CD4-positive, alpha-beta T cell (primary cell): ENCODE measurements at regions not wholly inside any gene's neighbourhood (a gene's known extent, or its start where the extent isn't known, plus 50 kb on each side); places are given as distances from the start of the nearest gene placed in this dataset.
"Not testable (repeated sequence)": the region's sequence is repeated elsewhere in the genome, so short reads cannot be mapped to it uniquely, and the experiment has no call there.

Experiments used
- ATAC-seq: fragments of 200-7000 bp; cut with Tn5 transposase; one replicate; pipeline ENCODE4 v1.10.0; 2022; ENCODE audit warnings: mild to moderate bottlenecking; ENCODE audit not compliant: poor library complexity
- CTCF ChIA-PET: fragments of 350-600 bp; sonication (Branson Sonifier 250); formaldehyde crosslinking; loops from one replicate; lab custom pipeline; 2021; ENCODE audit warnings: antibody characterized with exemption, inconsistent platforms; lab: Charles Lee
- POLR2A ChIA-PET: fragments of 350-600 bp; sonication (Branson Sonifier 250); formaldehyde crosslinking; loops from one replicate; lab custom pipeline; 2021; ENCODE audit warnings: antibody characterized with exemption, inconsistent platforms; lab: Charles Lee
- DNase-seq, 14 experiments: peaks; one replicate each; pipeline ENCODE4 v3.0.0-alpha.2; 2013 to 2020; ENCODE audit warnings: mixed read lengths in 2 of 14
- H3K27ac ChIP-seq, 2 donors: one replicate each; pipeline versions ENCODE4 v1.5.1 to v1.7.0; 2013; ENCODE audit warnings: low read length in 2 of 2, low read depth in 1 of 2, mild to moderate bottlenecking in 1 of 2
- H3K27me3 ChIP-seq, 2 experiments: 1 replicate in 1 of 2; 2 replicates in 1 of 2; pipeline versions ENCODE4 v1.6.1 to v1.7.0; 2013; ENCODE audit warnings: low read length in 2 of 2, control low read depth in 1 of 2, mild to moderate bottlenecking in 1 of 2, moderate library complexity in 1 of 2; ENCODE audit not compliant: insufficient read depth in 2 of 2, control insufficient read depth in 1 of 2
- H3K36me3 ChIP-seq: one replicate; pipeline ENCODE4 v1.6.1; 2013; ENCODE audit warnings: low read length, control low read depth; ENCODE audit not compliant: insufficient read depth
- H3K4me1 ChIP-seq: one replicate; pipeline ENCODE4 v1.6.1; 2013; ENCODE audit warnings: low read length, control low read depth; ENCODE audit not compliant: insufficient read depth
- H3K4me3 ChIP-seq: one replicate; pipeline ENCODE4 v1.5.1; 2013; ENCODE audit warnings: mild to moderate bottlenecking, low read length, moderate library complexity
- H3K9me3 ChIP-seq, 2 experiments: 1 replicate in 1 of 2; 2 replicates in 1 of 2; pipeline versions ENCODE4 v1.6.1 to v1.7.0; 2013; ENCODE audit warnings: low read length in 2 of 2, mild to moderate bottlenecking in 2 of 2, control low read depth in 1 of 2, moderate library complexity in 1 of 2; ENCODE audit not compliant: control insufficient read depth in 1 of 2, insufficient read depth in 1 of 2
- H3K27ac Mint-ChIP-seq: one replicate; pipeline ENCODE4 v1.8.0; 2020; ENCODE audit warnings: mixed read lengths
- H3K27me3 Mint-ChIP-seq: one replicate; pipeline ENCODE4 v1.8.0; 2021; ENCODE audit warnings: mixed read lengths
- H3K36me3 Mint-ChIP-seq: one replicate; pipeline ENCODE4 v1.8.0; 2021; ENCODE audit warnings: low read depth, mixed read lengths
- H3K4me1 Mint-ChIP-seq: one replicate; pipeline ENCODE4 v1.8.0; 2021; ENCODE audit warnings: low read depth, mixed read lengths
- H3K4me3 Mint-ChIP-seq: one replicate; pipeline ENCODE4 v1.8.0; 2020; ENCODE audit warnings: mild to moderate bottlenecking, mixed read lengths
- H3K9me3 Mint-ChIP-seq: one replicate; pipeline ENCODE4 v1.8.0; 2020; ENCODE audit warnings: mixed read lengths
- CTCF ChIP-seq: fragments of 200-600 bp; IDR thresholded peaks from one replicate; pipeline ENCODE4 v1.8.0; 2022; ENCODE audit warnings: antibody characterized with exemption, mild to moderate bottlenecking
- intact Hi-C, 2 experiments: fragments of 100-400 bp; cut with DNase I in 1 of 2; cut with micrococcal nuclease in 1 of 2; formaldehyde crosslinking; loops; one replicate each; pipeline versions ENCODE4 v1.15.1 to v1.9.0; 2023 to 2025; cut with DNase I, micrococcal nuclease

DNA sequence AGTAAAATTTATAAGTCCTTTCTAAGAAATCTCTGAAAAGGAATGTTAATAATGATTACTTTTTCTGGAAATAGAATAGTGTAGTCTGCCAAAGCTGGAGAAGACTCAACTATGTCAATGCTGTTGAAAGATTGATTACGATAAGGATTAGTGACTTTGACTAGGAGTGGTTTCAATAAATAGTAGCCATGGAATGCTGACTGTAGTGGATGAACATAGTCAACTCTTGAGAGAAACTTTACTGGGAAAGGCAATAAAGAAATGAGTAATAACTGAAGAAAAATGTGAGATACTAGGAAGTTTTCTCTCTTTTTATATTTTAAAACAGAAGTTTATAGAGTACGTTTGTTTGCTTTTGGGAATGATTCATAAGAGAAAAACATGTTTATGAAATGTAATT is 105.0 kb upstream of the CDK13 start:
- Mint-ChIP-seq H3K27ac (no peak overlapping the region), H3K4me3 (no peak overlapping the region), H3K9me3 (no peaks in the 10 kb centered on the region), H3K27me3 (peaks cover 28% of the 10 kb centered on the region), H3K4me1 (no peaks in the 10 kb centered on the region), H3K36me3 (no peaks in the 10 kb centered on the region)
- Histone ChIP-seq H3K27ac (no peak overlapping the region), H3K36me3 (no peaks in the 10 kb centered on the region), H3K4me1 (no peaks in the 10 kb centered on the region), H3K4me3 (no peak overlapping the region), H3K27me3 (peaks cover 0 to 7% of the 10 kb centered on the region in 2 experiments), H3K9me3 (peaks cover 0 to 3% of the 10 kb centered on the region in 2 experiments)
- POLR2A ChIA-PET, result no interaction called here
- TF ChIP-seq CTCF, result no peak
- CTCF ChIA-PET, result no interaction called here
- DNase-seq, result no peak
- ATAC-seq, result no peak
- intact Hi-C loops, result no loop called here

DNA sequence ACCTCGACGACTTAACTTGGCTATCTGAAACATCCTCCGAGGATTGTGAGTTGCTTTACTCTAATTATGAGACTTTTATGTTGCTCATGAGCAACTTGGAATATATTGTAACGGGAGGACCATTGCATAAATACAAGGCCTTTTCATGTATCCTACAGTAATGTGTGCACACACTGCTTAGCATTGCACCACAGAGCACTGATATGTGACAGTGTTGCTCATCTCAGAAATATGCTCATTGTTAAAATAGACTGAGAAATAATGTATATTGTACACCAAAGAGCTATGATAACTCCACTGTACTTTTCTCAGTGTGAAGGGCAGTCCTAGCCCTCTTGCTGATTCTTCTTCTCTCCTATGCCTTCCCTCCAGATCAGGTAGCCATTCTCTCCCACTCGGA is 102.8 kb upstream of the CDK13 start:
- intact Hi-C loops, result no loop called here
- no peak overlapping the region for H3K27ac Mint-ChIP-seq
- no peak overlapping the region for H3K27ac ChIP-seq
- H3K36me3 Mint-ChIP-seq, result no peaks in the 10 kb centered on the region
- no peaks in the 10 kb centered on the region for H3K9me3 ChIP-seq
- peaks cover 0 to 3% of the 10 kb centered on the region in 2 experiments for H3K27me3 ChIP-seq
- peaks cover 32% of the 10 kb centered on the region for H3K27me3 Mint-ChIP-seq
- no peak for TF ChIP-seq CTCF
- H3K36me3 ChIP-seq, result no peaks in the 10 kb centered on the region
- H3K4me3 Mint-ChIP-seq, result no peak overlapping the region
- ATAC-seq (no peak), DNase-seq (no peak)
- ChIA-PET CTCF (no interaction called here), POLR2A (no interaction called here)
- H3K4me3 ChIP-seq, result no peak overlapping the region
- no peaks in the 10 kb centered on the region for H3K4me1 ChIP-seq
- H3K9me3 Mint-ChIP-seq, result no peaks in the 10 kb centered on the region
- no peaks in the 10 kb centered on the region for H3K4me1 Mint-ChIP-seq

DNA sequence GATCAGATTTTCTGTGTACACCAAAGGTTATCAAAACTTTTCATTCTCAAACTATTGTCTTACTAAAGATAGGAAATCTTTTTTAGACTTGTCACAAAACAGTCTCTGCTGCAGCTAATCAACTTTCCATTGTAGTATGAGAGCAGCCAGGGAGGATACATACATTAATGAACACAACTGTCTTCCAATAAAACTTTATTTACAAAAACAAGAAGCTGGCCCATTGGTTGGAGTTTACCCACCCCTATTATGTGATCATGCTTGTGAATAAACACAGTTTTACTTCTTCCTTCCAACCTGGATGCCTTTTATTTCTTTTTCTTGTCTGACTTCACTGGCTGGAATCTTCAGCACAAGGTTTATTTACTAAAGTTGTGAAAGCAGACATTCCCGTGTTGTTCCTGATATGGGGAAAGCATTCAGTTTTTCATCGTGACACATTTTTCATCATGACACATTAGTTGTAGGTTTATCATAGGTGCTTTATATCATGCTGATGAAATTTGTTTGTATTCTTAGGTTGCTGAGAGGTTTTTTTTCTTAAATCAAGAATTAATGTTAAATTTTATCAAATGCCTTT is 98.5 kb upstream of the CDK13 start:
- Histone ChIP-seq H3K9me3 (no peaks in the 10 kb centered on the region), H3K27ac (no peak overlapping the region), H3K27me3 (peaks cover 0 to 12% of the 10 kb centered on the region in 2 experiments), H3K4me3 (no peak overlapping the region), H3K36me3 (no peaks in the 10 kb centered on the region), H3K4me1 (no peaks in the 10 kb centered on the region)
- Mint-ChIP-seq H3K9me3 (no peaks in the 10 kb centered on the region), H3K4me3 (no peak overlapping the region), H3K27me3 (peaks cover 40% of the 10 kb centered on the region), H3K36me3 (no peaks in the 10 kb centered on the region), H3K27ac (no peak overlapping the region), H3K4me1 (peaks cover 5% of the 10 kb centered on the region)
- no peak for ATAC-seq
- CTCF ChIA-PET, result no interaction called here
- POLR2A ChIA-PET, result no interaction called here
- intact Hi-C loops, result no loop called here
- no peak for TF ChIP-seq CTCF
- DNase-seq, result no peak

DNA sequence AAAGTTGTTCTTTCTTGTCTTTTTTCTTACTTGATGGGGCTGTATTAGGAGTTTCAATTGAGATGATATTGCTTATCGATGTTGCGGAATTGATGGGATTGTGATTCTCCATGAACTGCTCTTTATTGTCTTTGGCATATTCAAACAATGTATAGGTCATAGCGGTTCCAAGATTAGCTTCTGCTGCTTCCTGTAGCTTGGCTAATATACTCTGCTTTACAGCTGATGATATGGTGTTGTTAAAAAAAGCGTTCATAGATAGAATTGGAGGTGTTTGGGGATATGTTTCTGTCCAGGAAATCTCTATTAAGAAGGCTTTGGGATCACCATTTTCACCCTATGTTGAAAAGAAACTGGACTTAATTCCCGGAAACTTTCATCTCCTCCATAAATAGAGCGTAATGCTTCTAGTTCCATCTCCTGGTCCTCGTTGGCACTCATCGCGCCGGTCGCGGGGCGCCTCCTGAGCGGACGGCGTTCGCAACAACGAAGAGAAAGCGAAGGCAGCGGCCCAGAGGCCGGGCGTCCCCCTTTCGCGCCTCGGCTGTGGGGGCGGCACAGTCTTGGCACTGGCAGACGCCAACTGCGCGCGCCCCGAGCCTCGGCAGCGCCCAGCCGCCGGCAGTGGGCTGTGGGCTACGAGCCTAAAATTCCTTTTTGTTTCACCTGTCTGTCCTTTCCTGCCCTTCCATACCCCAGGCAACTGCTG is 95.3 kb upstream of the CDK13 start:
- Mint-ChIP-seq H3K27me3 (peaks cover 50% of the 10 kb centered on the region), H3K4me3 (peak overlapping the region; percentile 85)
- H3K4me3 ChIP-seq, result peak overlapping the region; percentile 16
- DNase-seq, POLR2A ChIA-PET, H3K36me3 Mint-ChIP-seq, H3K27ac Mint-ChIP-seq, H3K4me1 ChIP-seq, H3K27ac ChIP-seq, H3K9me3 ChIP-seq, H3K4me1 Mint-ChIP-seq, H3K36me3 ChIP-seq, CTCF ChIA-PET, H3K9me3 Mint-ChIP-seq, intact Hi-C loops: not testable (repeated sequence)
- peaks cover 0 to 12% of the 10 kb centered on the region in 2 experiments for H3K27me3 ChIP-seq
- peak; percentile 100 for ATAC-seq
